Caco-2 (cell line): ENCODE measurements at regions not wholly inside any gene's neighbourhood (a gene's known extent, or its start where the extent isn't known, plus 50 kb on each side); places are given as distances from the start of the nearest gene placed in this dataset.

Experiments used
- BruUV-seq: library from RNA; stranded (reverse); fragments of 400-500 nt; replicated peaks from 2 replicates; lab custom pipeline; 2021; lab: Mats Ljungman, UMichigan
- CTCF ChIA-PET: fragments of 300-600 bp; sonication (Branson Sonifier 250); formaldehyde crosslinking; loops from one replicate; lab custom pipeline; 2022; ENCODE audit warnings: antibody characterized with exemption; lab: Charles Lee
- POLR2A ChIA-PET: fragments of 300-600 bp; sonication (Branson Sonifier 250); formaldehyde crosslinking; loops from one replicate; lab custom pipeline; 2022; ENCODE audit warnings: antibody characterized with exemption; lab: Charles Lee
- DNase-seq, 2 experiments: peaks; one replicate each; pipeline versions ENCODE4 v3.0.0 to v3.0.0-alpha.2; 2020 to 2022
- H3K27me3 ChIP-seq: replicated peaks from 2 replicates; pipeline ENCODE4 v1.6.0; 2011; ENCODE audit warnings: low read length; ENCODE audit not compliant: control insufficient read depth, insufficient read depth
- H3K36me3 ChIP-seq: 2 replicates; pipeline ENCODE4 v1.5.1; 2011; ENCODE audit warnings: low read length; ENCODE audit not compliant: control insufficient read depth, insufficient read depth
- H3K4me1 ChIP-seq: fragments of 250-450 bp; sonication (Bioruptor Pico); 2 replicates; pipeline ENCODE4 v1.5.1; 2020; ENCODE audit warnings: mild to moderate bottlenecking
- H3K4me3 ChIP-seq: 2 replicates; pipeline ENCODE4 v1.5.1; 2011; ENCODE audit warnings: low read depth, mild to moderate bottlenecking, control low read depth, low read length
- H3K9me3 ChIP-seq: fragments of 250-450 bp; sonication (Bioruptor Pico); 2 replicates; pipeline ENCODE4 v1.5.1; 2020; ENCODE audit warnings: mild to moderate bottlenecking, moderate library complexity
- H3K27ac Mint-ChIP-seq: one replicate; pipeline ENCODE4 v1.8.0; 2022; ENCODE audit warnings: mixed read lengths; ENCODE audit not compliant: unreplicated experiment
- H3K27me3 Mint-ChIP-seq: one replicate; pipeline ENCODE4 v1.8.0; 2022; ENCODE audit warnings: mixed read lengths; ENCODE audit not compliant: insufficient read depth, unreplicated experiment
- H3K36me3 Mint-ChIP-seq: one replicate; pipeline ENCODE4 v1.8.0; 2022; ENCODE audit warnings: mild to moderate bottlenecking, mixed read lengths; ENCODE audit not compliant: insufficient read depth, unreplicated experiment
- H3K4me1 Mint-ChIP-seq: one replicate; pipeline ENCODE4 v1.8.0; 2022; ENCODE audit warnings: low read depth, mixed read lengths; ENCODE audit not compliant: unreplicated experiment
- H3K4me3 Mint-ChIP-seq: one replicate; pipeline ENCODE4 v1.8.0; 2022; ENCODE audit warnings: mild to moderate bottlenecking, moderate library complexity, mixed read lengths; ENCODE audit not compliant: unreplicated experiment
- H3K9me3 Mint-ChIP-seq: one replicate; pipeline ENCODE4 v1.8.0; 2022; ENCODE audit warnings: mixed read lengths; ENCODE audit not compliant: unreplicated experiment
- intact Hi-C: fragments of 100-400 bp; cut with micrococcal nuclease; formaldehyde crosslinking; loops from one replicate; pipeline ENCODE4 v1.10.0; 2022; ENCODE audit not compliant: unreplicated experiment
- TF ChIP-seq, protein P1 (sequence below), 2 experiments: fragments of 200-600 bp in 1 of 2; IDR thresholded peaks; 1 replicate in 1 of 2; 2 replicates in 1 of 2; pipeline versions ENCODE4 v1.5.1 to v1.8.0; 2011 to 2022; ENCODE audit warnings: antibody characterized with exemption in 1 of 2, control low read depth in 1 of 2, inconsistent platforms in 1 of 2, low read depth in 1 of 2, low read length in 1 of 2, mild to moderate bottlenecking in 1 of 2, moderate library complexity in 1 of 2; ENCODE audit not compliant: insufficient read depth in 1 of 2, severe bottlenecking in 1 of 2, unreplicated experiment in 1 of 2

DNA sequence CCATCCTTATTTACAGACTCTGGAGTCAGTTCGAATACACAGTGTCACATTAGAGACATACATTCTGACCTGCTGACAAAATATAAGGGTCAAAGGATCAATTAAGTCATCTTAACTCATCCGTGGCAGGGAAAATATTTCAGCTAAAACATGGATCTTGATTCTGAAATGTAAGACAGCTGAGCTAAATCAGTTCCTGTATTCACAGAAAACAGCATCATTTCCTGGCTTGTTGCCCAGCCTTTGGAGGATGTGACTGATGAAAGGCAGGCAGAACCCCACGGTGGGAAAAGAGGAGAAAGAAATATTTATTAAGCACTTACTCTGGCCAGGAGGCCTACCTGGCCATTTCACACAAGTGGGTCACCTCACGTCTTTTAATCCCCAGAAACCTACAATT lies 101.9 kb downstream of the GAS2L3 start:
- H3K4me3 ChIP-seq, result no peak overlapping the region
- no peaks in the 10 kb centered on the region for H3K9me3 ChIP-seq
- no peaks in the 10 kb centered on the region for H3K4me1 ChIP-seq
- Mint-ChIP-seq H3K9me3 (no peaks in the 10 kb centered on the region), H3K27ac (no peak overlapping the region), H3K4me3 (no peak overlapping the region), H3K4me1 (peaks cover 6% of the 10 kb centered on the region), H3K36me3 (no peaks in the 10 kb centered on the region), H3K27me3 (peaks cover 14% of the 10 kb centered on the region)
- H3K36me3 ChIP-seq, result no peaks in the 10 kb centered on the region
- intact Hi-C loops, result no loop called here
- no TSS peak for BruUV-seq
- H3K27me3 ChIP-seq, result no peaks in the 10 kb centered on the region
- ChIA-PET CTCF (no interaction called here), POLR2A (no interaction called here)
- DNase-seq, result no peak
- TF ChIP-seq, protein P1, sequence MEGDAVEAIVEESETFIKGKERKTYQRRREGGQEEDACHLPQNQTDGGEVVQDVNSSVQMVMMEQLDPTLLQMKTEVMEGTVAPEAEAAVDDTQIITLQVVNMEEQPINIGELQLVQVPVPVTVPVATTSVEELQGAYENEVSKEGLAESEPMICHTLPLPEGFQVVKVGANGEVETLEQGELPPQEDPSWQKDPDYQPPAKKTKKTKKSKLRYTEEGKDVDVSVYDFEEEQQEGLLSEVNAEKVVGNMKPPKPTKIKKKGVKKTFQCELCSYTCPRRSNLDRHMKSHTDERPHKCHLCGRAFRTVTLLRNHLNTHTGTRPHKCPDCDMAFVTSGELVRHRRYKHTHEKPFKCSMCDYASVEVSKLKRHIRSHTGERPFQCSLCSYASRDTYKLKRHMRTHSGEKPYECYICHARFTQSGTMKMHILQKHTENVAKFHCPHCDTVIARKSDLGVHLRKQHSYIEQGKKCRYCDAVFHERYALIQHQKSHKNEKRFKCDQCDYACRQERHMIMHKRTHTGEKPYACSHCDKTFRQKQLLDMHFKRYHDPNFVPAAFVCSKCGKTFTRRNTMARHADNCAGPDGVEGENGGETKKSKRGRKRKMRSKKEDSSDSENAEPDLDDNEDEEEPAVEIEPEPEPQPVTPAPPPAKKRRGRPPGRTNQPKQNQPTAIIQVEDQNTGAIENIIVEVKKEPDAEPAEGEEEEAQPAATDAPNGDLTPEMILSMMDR (IDR thresholded peaks at IDR 0.05; ENCODE audit: insufficient read depth in 1 of 2, low read depth in 1 of 2, low read length in 1 of 2, severe bottlenecking in 1 of 2, unreplicated experiment in 1 of 2), result no peak

DNA sequence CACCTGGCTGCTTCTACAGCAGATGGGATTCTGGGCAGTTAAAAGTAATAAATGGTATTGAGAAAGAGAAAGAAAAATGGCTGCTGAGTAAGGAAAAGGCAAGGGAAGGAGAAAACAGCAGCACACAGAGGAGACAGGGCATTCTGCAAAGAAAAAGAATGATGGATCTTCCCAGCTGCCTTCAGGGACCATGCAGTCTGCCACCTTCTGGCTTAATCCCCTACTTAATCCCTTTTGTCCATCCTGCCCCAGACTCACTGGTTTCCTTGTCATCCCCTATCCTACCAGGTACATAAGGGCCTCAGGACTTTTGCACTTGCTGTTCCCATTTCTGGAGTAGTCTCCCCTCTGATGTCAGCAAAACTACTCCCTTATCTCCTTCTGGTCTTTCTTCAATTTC lies 107.6 kb downstream of the GAS2L3 start:
- Histone ChIP-seq H3K4me3 (no peak overlapping the region), H3K9me3 (peaks cover 9% of the 10 kb centered on the region), H3K36me3 (no peaks in the 10 kb centered on the region), H3K4me1 (no peaks in the 10 kb centered on the region), H3K27me3 (no peaks in the 10 kb centered on the region)
- no peak for DNase-seq
- CTCF ChIA-PET, result no interaction called here
- no peak overlapping the region for H3K4me3 Mint-ChIP-seq
- peaks cover 12% of the 10 kb centered on the region for H3K27me3 Mint-ChIP-seq
- H3K27ac Mint-ChIP-seq, result no peak overlapping the region
- TF ChIP-seq, protein P1 (IDR thresholded peaks at IDR 0.05; ENCODE audit: insufficient read depth in 1 of 2, low read depth in 1 of 2, low read length in 1 of 2, severe bottlenecking in 1 of 2, unreplicated experiment in 1 of 2), result no peak
- peaks cover 17% of the 10 kb centered on the region for H3K9me3 Mint-ChIP-seq
- POLR2A ChIA-PET, result no interaction called here
- no peaks in the 10 kb centered on the region for H3K36me3 Mint-ChIP-seq
- intact Hi-C loops, result no loop called here
- H3K4me1 Mint-ChIP-seq, result peaks cover 6% of the 10 kb centered on the region
- no TSS peak for BruUV-seq

DNA sequence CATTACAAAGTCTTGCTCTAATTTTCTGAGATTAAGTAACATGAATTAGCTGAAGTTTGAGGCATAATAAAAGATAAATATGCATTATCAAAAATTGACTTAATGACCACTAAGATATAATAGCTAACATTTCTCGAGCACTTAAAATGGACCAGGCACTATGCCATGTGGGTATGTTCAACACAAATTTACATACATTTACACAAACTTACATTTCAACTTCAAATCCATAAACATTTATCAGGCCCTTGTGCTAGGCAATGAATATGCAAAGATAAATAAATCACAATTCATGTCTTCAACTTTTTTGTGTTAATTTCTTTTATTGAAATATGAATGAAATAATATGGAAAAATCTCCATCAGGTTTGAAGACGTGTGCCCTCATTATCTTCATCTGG lies 108.7 kb downstream of the GAS2L3 start:
- Mint-ChIP-seq H3K27ac (no peak overlapping the region), H3K4me3 (no peak overlapping the region), H3K9me3 (peaks cover 22% of the 10 kb centered on the region), H3K36me3 (no peaks in the 10 kb centered on the region), H3K4me1 (peaks cover 6% of the 10 kb centered on the region), H3K27me3 (peaks cover 12% of the 10 kb centered on the region)
- Histone ChIP-seq H3K9me3 (peaks cover 9% of the 10 kb centered on the region), H3K27me3 (no peaks in the 10 kb centered on the region), H3K4me3 (no peak overlapping the region), H3K36me3 (no peaks in the 10 kb centered on the region), H3K4me1 (no peaks in the 10 kb centered on the region)
- TF ChIP-seq, protein P1 (IDR thresholded peaks at IDR 0.05; ENCODE audit: insufficient read depth in 1 of 2, low read depth in 1 of 2, low read length in 1 of 2, severe bottlenecking in 1 of 2, unreplicated experiment in 1 of 2), result no peak
- intact Hi-C loops, result no loop called here
- ChIA-PET POLR2A (no interaction called here), CTCF (no interaction called here)
- no TSS peak for BruUV-seq
- DNase-seq, result no peak
